ENCODE measurements at regions not wholly inside any gene's neighbourhood (a gene's known extent, or its start where the extent isn't known, plus 50 kb on each side); places are given as distances from the start of the nearest gene placed in this dataset.

DNA sequence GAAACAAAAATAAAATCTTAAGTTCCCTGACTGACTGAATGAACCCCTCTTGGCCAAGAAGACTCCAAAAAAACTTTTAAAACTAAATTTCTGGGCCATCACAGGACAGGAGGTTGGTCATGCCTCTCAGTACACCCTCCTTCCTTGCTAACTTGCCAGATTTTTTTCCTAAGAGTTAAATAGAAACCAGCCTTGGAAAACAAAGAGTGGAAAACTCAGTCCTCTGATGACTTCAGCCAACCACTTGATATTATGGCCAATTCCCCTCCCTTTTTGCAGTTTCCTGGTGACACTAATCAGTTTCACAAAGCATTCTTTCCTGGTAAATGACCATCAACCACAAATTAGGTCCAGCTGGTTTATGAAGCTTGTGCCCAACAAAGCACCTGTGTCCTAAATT lies 134.8 kb downstream of the ZNF648 start:
- no peak for TF ChIP-seq POLR2AphosphoS5 (IDR thresholded peaks at IDR 0.05; ENCODE audit: low read depth, low read length)
- no peak for TF ChIP-seq POLR2A (IDR thresholded peaks at IDR 0.05; ENCODE audit: low read depth, low read length)
- no peak for TF ChIP-seq TAF1 (IDR thresholded peaks at IDR 0.05; ENCODE audit: borderline replicate concordance, low read depth, low read length)
